Endothelial cell of umbilical vein (primary cell): ENCODE measurements at regions not wholly inside any gene's neighbourhood (a gene's known extent, or its start where the extent isn't known, plus 50 kb on each side); places are given as distances from the start of the nearest gene placed in this dataset.

Source experiments
- BruUV-seq: library from RNA; stranded (reverse); fragments of 400-500 nt; replicated peaks from 2 replicates; lab custom pipeline; 2021; lab: Mats Ljungman, UMichigan
- CTCF ChIA-PET: fragments of 300-600, 350-600 bp; sonication (Branson Sonifier 250); formaldehyde crosslinking; loops from one replicate; lab custom pipeline; 2021; ENCODE audit warnings: antibody characterized with exemption, inconsistent platforms; lab: Charles Lee
- POLR2A ChIA-PET: fragments of 300-600, 350-600 bp; sonication (Branson Sonifier 250); formaldehyde crosslinking; loops from one replicate; lab custom pipeline; 2021; ENCODE audit warnings: antibody characterized with exemption, inconsistent platforms; lab: Charles Lee
- DNase-seq: peaks from one replicate; pipeline ENCODE4 v3.0.0-alpha.2; 2011; ENCODE audit warnings: low read depth, low spot score
- FAIRE-seq: peaks from 2 replicates; lab custom pipeline; 2011; peaks lifted over from hg19 to GRCh38; lab: Jason Lieb, UNC
- H2AFZ ChIP-seq: 2 replicates; pipeline ENCODE4 v1.6.0; 2012; ENCODE audit warnings: low read depth, low read length, control low read depth, inconsistent platforms
- H3K27ac ChIP-seq: 2 replicates; pipeline ENCODE4 v1.5.1; 2011; ENCODE audit warnings: low read depth, mild to moderate bottlenecking, control low read depth, low read length, moderate library complexity; ENCODE audit not compliant: insufficient read depth
- H3K27me3 ChIP-seq, 2 experiments: 2 replicates each; pipeline versions ENCODE4 v1.6.0 to v1.6.1; 2011; ENCODE audit warnings: low read length in 2 of 2, mixed read lengths in 1 of 2; ENCODE audit not compliant: control insufficient read depth in 2 of 2, insufficient read depth in 2 of 2
- H3K36me3 ChIP-seq, 2 experiments: 2 replicates in 1 of 2; 3 replicates in 1 of 2; pipeline ENCODE4 v1.5.1; 2011; ENCODE audit warnings: low read length in 2 of 2, mild to moderate bottlenecking in 1 of 2, moderate library complexity in 1 of 2; ENCODE audit not compliant: control insufficient read depth in 2 of 2, insufficient read depth in 2 of 2; ENCODE audit errors: extremely low read depth in 1 of 2
- H3K4me1 ChIP-seq: 3 replicates; pipeline ENCODE4 v1.5.1; 2011; ENCODE audit warnings: mild to moderate bottlenecking, low read length; ENCODE audit not compliant: control insufficient read depth, insufficient read depth; ENCODE audit errors: extremely low read depth
- H3K4me2 ChIP-seq: 2 replicates; pipeline ENCODE4 v1.6.1; 2011; ENCODE audit warnings: low read length, control low read depth, mixed read lengths; ENCODE audit not compliant: insufficient read depth
- H3K4me3 ChIP-seq, 3 experiments: fragments of 200-600 bp in 1 of 3; sonication (generic), shearing (Covaris generic) in 1 of 3; replicated peaks in 1 of 3; 2 replicates each; pipeline ENCODE4 v1.5.1; 2011 to 2016; ENCODE audit warnings: control low read depth in 3 of 3, low read length in 3 of 3, mild to moderate bottlenecking in 2 of 3, inconsistent platforms in 1 of 3, low read depth in 1 of 3, moderate library complexity in 1 of 3; ENCODE audit not compliant: insufficient read depth in 1 of 3
- H3K79me2 ChIP-seq: 2 replicates; pipeline ENCODE4 v1.6.0; 2012; ENCODE audit warnings: low read length, inconsistent platforms; ENCODE audit not compliant: control insufficient read depth, insufficient read depth
- H3K9ac ChIP-seq: replicated peaks from 2 replicates; pipeline ENCODE3; 2011; ENCODE audit warnings: low read length, control low read depth; ENCODE audit not compliant: insufficient read depth; ENCODE audit errors: extremely low read depth
- H3K9me1 ChIP-seq: replicated peaks from 3 replicates; pipeline ENCODE4 v1.6.0; 2011; ENCODE audit warnings: mild to moderate bottlenecking, low read length; ENCODE audit not compliant: control insufficient read depth, insufficient read depth; ENCODE audit errors: extremely low read depth
- H3K9me3 ChIP-seq: replicated peaks from 2 replicates; pipeline ENCODE4 v1.5.1; 2012; ENCODE audit warnings: low read length, inconsistent platforms; ENCODE audit not compliant: control insufficient read depth, insufficient read depth
- H4K20me1 ChIP-seq: replicated peaks from 2 replicates; pipeline ENCODE3; 2011; ENCODE audit warnings: mild to moderate bottlenecking, low read length; ENCODE audit not compliant: control insufficient read depth, insufficient read depth; ENCODE audit errors: extremely low read depth
- EZH2 ChIP-seq: IDR thresholded peaks from 2 replicates; pipeline ENCODE4 v1.6.1; 2012; ENCODE audit warnings: borderline replicate concordance, low read depth, mild to moderate bottlenecking, moderate library complexity, low read length, inconsistent platforms; ENCODE audit not compliant: severe bottlenecking
- FOS ChIP-seq: IDR thresholded peaks from 2 replicates; pipeline ENCODE4 v1.6.1; 2011; ENCODE audit warnings: mild to moderate bottlenecking, low read length, moderate library complexity, borderline replicate concordance; ENCODE audit not compliant: insufficient read depth
- GATA2 ChIP-seq: IDR thresholded peaks from 2 replicates; pipeline ENCODE4 v1.7.0; 2011; ENCODE audit warnings: low read depth, mild to moderate bottlenecking, moderate library complexity, mixed read lengths, low read length; ENCODE audit not compliant: insufficient read length, insufficient read depth
- JUN ChIP-seq: IDR thresholded peaks from 2 replicates; pipeline ENCODE4 v1.6.1; 2011; ENCODE audit warnings: borderline replicate concordance, low read depth; ENCODE audit not compliant: insufficient read length, insufficient read depth
- MYC ChIP-seq: IDR thresholded peaks from one replicate; pipeline ENCODE4 v1.6.1; 2011; ENCODE audit warnings: mild to moderate bottlenecking, low read depth, low read length
- POLR2A ChIP-seq: IDR thresholded peaks from 2 replicates; pipeline ENCODE4 v1.6.1; 2012; ENCODE audit warnings: low read depth, mild to moderate bottlenecking, control low read depth, low read length
- POLR2AphosphoS5 ChIP-seq: IDR thresholded peaks from 2 replicates; pipeline ENCODE4 v1.6.1; 2012; ENCODE audit warnings: low read depth, mild to moderate bottlenecking, control low read depth, low read length, moderate library complexity; ENCODE audit not compliant: insufficient read depth
- dilution Hi-C: fragments of 300-500 bp; cut with MboI; formaldehyde crosslinking; loops from one replicate; pipeline ENCODE4 v1.15.0; 2019; ENCODE audit warnings: low sequenced_read_pairs; ENCODE audit not compliant: extremely low pct_ligation_motif_present
- intact Hi-C: fragments of 100-400 bp; cut with micrococcal nuclease; formaldehyde crosslinking; loops from one replicate; pipeline ENCODE4 v1.10.0; 2022
- TF ChIP-seq, protein P1 (sequence below): IDR thresholded peaks from 2 replicates; pipeline ENCODE4 v1.6.1; 2011; ENCODE audit not compliant: insufficient read depth, insufficient read length
- TF ChIP-seq, protein P2 (sequence below), 2 donors: IDR thresholded peaks; 1 replicate in 1 of 2; 2 replicates in 1 of 2; pipeline ENCODE4 v1.5.1; 2011; ENCODE audit warnings: low read length in 2 of 2, mild to moderate bottlenecking in 2 of 2, moderate library complexity in 2 of 2, control low read depth in 1 of 2, inconsistent platforms in 1 of 2, low read depth in 1 of 2; ENCODE audit not compliant: insufficient read depth in 1 of 2; ENCODE audit errors: extremely low read depth in 1 of 2

DNA sequence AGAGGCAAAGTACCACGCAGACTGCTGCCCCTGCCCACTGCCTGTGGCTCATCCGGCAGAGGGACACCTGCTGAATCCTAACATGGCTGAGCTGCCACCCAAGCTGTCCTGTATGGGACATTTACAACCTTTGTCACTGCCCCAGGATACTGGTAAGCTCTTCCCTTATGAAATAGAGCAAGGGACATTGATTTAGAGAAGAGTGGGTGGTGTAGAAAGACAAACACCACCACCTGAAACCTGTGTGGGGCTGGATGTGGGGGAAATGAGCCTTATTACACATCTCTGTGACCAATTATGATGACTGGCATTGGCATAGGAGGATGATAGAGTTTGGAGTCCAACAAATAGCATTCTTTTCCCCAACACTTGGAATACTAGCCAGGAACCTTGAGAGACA lies 81.2 kb upstream of the GZMB start:
- H3K9ac ChIP-seq, result no peak overlapping the region
- no peaks in the 10 kb centered on the region for H4K20me1 ChIP-seq
- no peaks in the 10 kb centered on the region for H3K9me3 ChIP-seq
- FAIRE-seq (no peak), DNase-seq (no peak)
- no peak overlapping the region for H2AFZ ChIP-seq
- no peaks in the 10 kb centered on the region for H3K4me1 ChIP-seq
- ChIA-PET CTCF (no interaction called here), POLR2A (no interaction called here)
- TF ChIP-seq, protein P1, sequence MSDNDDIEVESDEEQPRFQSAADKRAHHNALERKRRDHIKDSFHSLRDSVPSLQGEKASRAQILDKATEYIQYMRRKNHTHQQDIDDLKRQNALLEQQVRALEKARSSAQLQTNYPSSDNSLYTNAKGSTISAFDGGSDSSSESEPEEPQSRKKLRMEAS, result no peak
- no peak for TF ChIP-seq POLR2A
- TF ChIP-seq, protein P2, sequence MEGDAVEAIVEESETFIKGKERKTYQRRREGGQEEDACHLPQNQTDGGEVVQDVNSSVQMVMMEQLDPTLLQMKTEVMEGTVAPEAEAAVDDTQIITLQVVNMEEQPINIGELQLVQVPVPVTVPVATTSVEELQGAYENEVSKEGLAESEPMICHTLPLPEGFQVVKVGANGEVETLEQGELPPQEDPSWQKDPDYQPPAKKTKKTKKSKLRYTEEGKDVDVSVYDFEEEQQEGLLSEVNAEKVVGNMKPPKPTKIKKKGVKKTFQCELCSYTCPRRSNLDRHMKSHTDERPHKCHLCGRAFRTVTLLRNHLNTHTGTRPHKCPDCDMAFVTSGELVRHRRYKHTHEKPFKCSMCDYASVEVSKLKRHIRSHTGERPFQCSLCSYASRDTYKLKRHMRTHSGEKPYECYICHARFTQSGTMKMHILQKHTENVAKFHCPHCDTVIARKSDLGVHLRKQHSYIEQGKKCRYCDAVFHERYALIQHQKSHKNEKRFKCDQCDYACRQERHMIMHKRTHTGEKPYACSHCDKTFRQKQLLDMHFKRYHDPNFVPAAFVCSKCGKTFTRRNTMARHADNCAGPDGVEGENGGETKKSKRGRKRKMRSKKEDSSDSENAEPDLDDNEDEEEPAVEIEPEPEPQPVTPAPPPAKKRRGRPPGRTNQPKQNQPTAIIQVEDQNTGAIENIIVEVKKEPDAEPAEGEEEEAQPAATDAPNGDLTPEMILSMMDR (IDR thresholded peaks at IDR 0.05; ENCODE audit: extremely low read depth in 1 of 2, insufficient read depth in 1 of 2, low read depth in 1 of 2, low read length in 2 of 2), result no peak
- TF ChIP-seq MYC, result no peak
- no peak for TF ChIP-seq FOS
- TF ChIP-seq GATA2, result no peak
- no peak for TF ChIP-seq EZH2
- no peak for TF ChIP-seq JUN
- TF ChIP-seq POLR2AphosphoS5, result no peak
- H3K79me2 ChIP-seq, result no peaks in the 10 kb centered on the region
- H3K27ac ChIP-seq, result no peak overlapping the region
- H3K27me3 ChIP-seq, result peaks cover 0 to 3% of the 10 kb centered on the region in 2 experiments
- dilution Hi-C loops (no loop called here), intact Hi-C loops (no loop called here)
- H3K36me3 ChIP-seq, result no peaks in the 10 kb centered on the region
- no TSS peak for BruUV-seq
- H3K4me2 ChIP-seq, result no peak overlapping the region
- H3K4me3 ChIP-seq, result no peak overlapping the region
- H3K9me1 ChIP-seq, result no peaks in the 10 kb centered on the region
